ENCODE measurements at regions not wholly inside any gene's neighbourhood (a gene's known extent, or its start where the extent isn't known, plus 50 kb on each side); places are given as distances from the start of the nearest gene placed in this dataset.
"Not testable (repeated sequence)": the region's sequence is repeated elsewhere in the genome, so short reads cannot be mapped to it uniquely, and the experiment has no call there.

- no peak for DNase-seq
These were observed 526.5 kb upstream of the NUDT12 start for GRCh38 chr5:104088876-104089778.

GRCh38 chr5:104084896-104085295 is 522.3 kb upstream of the NUDT12 start:
- DNase-seq: no peak

GRCh38 chr5:104082754-104083153 is 520.2 kb upstream of the NUDT12 start:
- no peak for DNase-seq

GRCh38 chr5:104081232-104081631 is 518.6 kb upstream of the NUDT12 start:
- DNase-seq: no peak

- no peak for DNase-seq
These were observed 518.1 kb upstream of the NUDT12 start for GRCh38 chr5:104080646-104081175.

GRCh38 chr5:104079861-104080645 is 517.5 kb upstream of the NUDT12 start:
- DNase-seq: not testable (repeated sequence)

GRCh38 chr5:104071887-104072286 is 509.3 kb upstream of the NUDT12 start:
- no peak for DNase-seq

GRCh38 chr5:104062621-104063377 is 500.2 kb upstream of the NUDT12 start:
- no peak for DNase-seq

- DNase-seq: no peak
These were observed 499.1 kb upstream of the NUDT12 start for GRCh38 chr5:104061707-104062106.

- no peak for DNase-seq
These were observed 490.7 kb upstream of the NUDT12 start for GRCh38 chr5:104053353-104053649.

- DNase-seq: no peak
These were observed 490.2 kb upstream of the NUDT12 start for GRCh38 chr5:104052558-104053352.

- DNase-seq: no peak
These were observed 487.8 kb upstream of the NUDT12 start for GRCh38 chr5:104050436-104050835.

GRCh38 chr5:104049752-104050151 is 487.2 kb upstream of the NUDT12 start:
- no peak for DNase-seq

GRCh38 chr5:104048231-104048630 is 485.6 kb upstream of the NUDT12 start:
- DNase-seq: no peak

- no peak for DNase-seq
These were observed 483.4 kb upstream of the NUDT12 start for GRCh38 chr5:104045987-104046386.

- DNase-seq: not testable (repeated sequence)
These were observed 477.3 kb upstream of the NUDT12 start for GRCh38 chr5:104039871-104040270.

GRCh38 chr5:104037136-104037535 is 474.5 kb upstream of the NUDT12 start:
- not testable (repeated sequence) for DNase-seq

GRCh38 chr5:104033186-104033585 is 470.6 kb upstream of the NUDT12 start:
- DNase-seq: not testable (repeated sequence)

- no peak for DNase-seq
These were observed 461.9 kb upstream of the NUDT12 start for GRCh38 chr5:104024538-104024937.

- no peak for DNase-seq
These were observed 461.1 kb upstream of the NUDT12 start for GRCh38 chr5:104023739-104024138.

- DNase-seq: no peak
These were observed 457.4 kb upstream of the NUDT12 start for GRCh38 chr5:104019956-104020355.

GRCh38 chr5:104018299-104018698 is 455.7 kb upstream of the NUDT12 start:
- DNase-seq: no peak

All from stimulated activated CD4-positive, alpha-beta T cell treated with anti-CD3 and anti-CD28 coated beads, Interleukin-2, amount 100 ng/mL, for 24 hours (primary cell).